KMS-11 (cell line): ENCODE measurements at regions not wholly inside any gene's neighbourhood (a gene's known extent, or its start where the extent isn't known, plus 50 kb on each side); places are given as distances from the start of the nearest gene placed in this dataset.
"Not testable (repeated sequence)": the region's sequence is repeated elsewhere in the genome, so short reads cannot be mapped to it uniquely, and the experiment has no call there.

Experiments used
- H2AFZ ChIP-seq: fragments of 200-600 bp; sonication (generic); 2 replicates; pipeline ENCODE4 v1.6.1; 2016; ENCODE audit warnings: antibody characterized with exemption, mixed run types, low read depth
- H3K27ac ChIP-seq: fragments of 200-600 bp; sonication (generic); 2 replicates; pipeline ENCODE4 v1.6.1; 2016; ENCODE audit warnings: mild to moderate bottlenecking, mixed run types
- H3K27me3 ChIP-seq: fragments of 200-600 bp; sonication (generic); 2 replicates; pipeline ENCODE4 v1.6.1; 2017; ENCODE audit warnings: mild to moderate bottlenecking, low read depth, mixed run types, moderate library complexity; ENCODE audit not compliant: insufficient read depth
- H3K36me3 ChIP-seq: fragments of 200-600 bp; sonication (generic); 2 replicates; pipeline ENCODE4 v1.6.1; 2017; ENCODE audit warnings: mild to moderate bottlenecking, mixed run types; ENCODE audit not compliant: insufficient read depth
- H3K4me1 ChIP-seq: fragments of 200-600 bp; sonication (generic); 2 replicates; pipeline ENCODE4 v1.6.1; 2016; ENCODE audit warnings: mild to moderate bottlenecking, low read depth, mixed run types; ENCODE audit not compliant: poor library complexity, severe bottlenecking
- H3K4me2 ChIP-seq: fragments of 200-600 bp; sonication (generic); 2 replicates; pipeline ENCODE4 v1.7.0; 2016; ENCODE audit warnings: mild to moderate bottlenecking, mixed run types
- H3K4me3 ChIP-seq: fragments of 200-600 bp; sonication (generic); IDR thresholded peaks from 2 replicates; pipeline ENCODE4 v1.6.1; 2017; ENCODE audit warnings: low read depth, low read length, mixed read lengths; ENCODE audit not compliant: insufficient read depth
- H3K79me2 ChIP-seq: fragments of 200-600 bp; sonication (generic); 2 replicates; pipeline ENCODE4 v1.6.1; 2016; ENCODE audit warnings: low read depth, mixed run types; ENCODE audit not compliant: insufficient read depth
- H3K9ac ChIP-seq: fragments of 200-600 bp; sonication (generic); 2 replicates; pipeline ENCODE4 v1.6.1; 2016; ENCODE audit warnings: mild to moderate bottlenecking, mixed run types
- H4K20me1 ChIP-seq: fragments of 200-600 bp; sonication (generic); 2 replicates; pipeline ENCODE4 v1.6.1; 2016; ENCODE audit warnings: mild to moderate bottlenecking, mixed run types; ENCODE audit not compliant: insufficient read depth
- CTCF ChIP-seq: fragments of 200-600 bp; sonication (generic); conservative IDR thresholded peaks from 2 replicates; pipeline ENCODE4 v1.6.1; 2017; ENCODE audit warnings: low read depth, mild to moderate bottlenecking, antibody characterized with exemption, low read length, moderate library complexity, mixed read lengths

DNA sequence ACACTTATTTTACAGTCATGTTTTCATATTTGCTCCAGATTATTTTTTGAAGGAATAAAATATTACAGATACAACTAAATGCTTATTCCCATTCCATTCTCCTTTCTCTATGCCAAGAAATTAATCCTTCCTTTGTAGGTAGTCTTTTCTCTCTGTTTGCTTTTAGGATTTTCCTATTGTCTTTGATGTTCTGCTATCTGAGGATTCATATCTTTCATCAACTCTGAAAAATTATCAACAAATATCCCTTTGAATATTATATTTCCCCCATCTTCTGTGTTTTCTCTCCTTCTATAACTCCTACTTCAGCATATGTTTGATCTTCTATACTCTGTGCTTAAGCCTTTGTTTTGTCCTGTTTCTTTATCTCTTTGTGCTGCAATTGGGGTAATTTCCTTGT lies 260.4 kb upstream of the RBMS1 start:
- Histone ChIP-seq H3K27ac (no peak overlapping the region), H2AFZ (no peak overlapping the region), H3K9ac (no peak overlapping the region), H3K4me2 (no peak overlapping the region), H4K20me1 (no peaks in the 10 kb centered on the region), H3K27me3 (no peaks in the 10 kb centered on the region), H3K4me1 (no peaks in the 10 kb centered on the region), H3K36me3 (no peaks in the 10 kb centered on the region), H3K4me3 (no peak overlapping the region), H3K79me2 (no peaks in the 10 kb centered on the region)
- no peak for TF ChIP-seq CTCF

DNA sequence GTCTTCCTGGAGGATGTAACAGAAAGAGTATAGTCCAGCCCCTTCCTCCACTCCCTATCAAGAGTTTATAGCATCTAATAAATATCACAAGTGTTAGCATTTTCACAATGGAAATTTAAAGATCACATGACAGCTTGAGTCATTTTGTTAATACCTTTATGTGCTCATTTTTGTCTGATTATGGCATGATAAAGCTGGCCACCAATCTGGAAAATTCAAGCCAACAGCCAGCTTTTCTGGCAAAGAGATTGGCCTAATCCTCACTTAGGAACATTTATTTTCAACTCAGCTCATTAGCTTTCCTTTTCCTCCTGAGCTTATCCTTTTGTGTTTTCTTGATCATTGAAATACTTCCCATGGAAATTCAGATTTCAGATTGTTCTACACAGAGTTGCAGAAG lies 262.9 kb upstream of the RBMS1 start:
- Histone ChIP-seq H3K27ac (no peak overlapping the region), H3K4me2 (no peak overlapping the region), H2AFZ (no peak overlapping the region)

DNA sequence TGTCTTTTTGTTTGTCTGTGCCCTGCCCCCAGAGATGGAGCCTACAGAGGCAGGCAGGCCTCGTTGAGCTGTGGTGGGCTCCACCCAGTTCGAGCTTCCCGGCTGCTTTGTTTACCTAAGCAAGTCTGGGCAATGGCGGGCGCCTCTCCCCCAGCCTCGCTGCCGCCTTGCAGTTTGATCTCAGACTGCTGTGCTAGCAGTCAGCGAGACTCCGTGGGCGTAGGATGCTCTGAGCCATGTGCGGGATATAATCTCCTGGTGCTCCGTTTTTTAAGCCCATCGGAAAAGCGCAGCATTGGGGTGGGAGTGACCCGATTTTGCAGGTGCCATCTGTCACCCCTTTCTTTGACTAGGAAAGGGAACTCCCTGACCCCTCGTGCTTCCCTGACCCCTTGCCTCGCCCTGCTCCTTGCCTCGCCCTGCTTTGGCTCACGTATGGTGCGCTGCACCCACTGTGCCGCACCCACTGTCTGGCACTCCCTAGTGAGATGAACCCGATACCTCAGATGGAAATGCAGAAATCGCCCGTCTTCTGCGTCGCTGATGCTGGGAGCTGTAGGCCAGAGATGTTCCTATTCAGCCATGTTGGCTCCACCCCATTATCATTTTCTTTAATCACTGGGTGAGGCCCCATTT lies 269.0 kb upstream of the RBMS1 start:
- not testable (repeated sequence) for H3K79me2 ChIP-seq, H3K27me3 ChIP-seq, H4K20me1 ChIP-seq, H3K4me3 ChIP-seq, H3K9ac ChIP-seq, H3K4me1 ChIP-seq, H3K36me3 ChIP-seq, H2AFZ ChIP-seq, H3K4me2 ChIP-seq, H3K27ac ChIP-seq

More for the DNA sequence above, 262.9 kb upstream of the RBMS1 start:
- Histone ChIP-seq H3K27me3 (no peaks in the 10 kb centered on the region), H3K9ac (no peak overlapping the region), H3K4me3 (no peak overlapping the region), H3K36me3 (no peaks in the 10 kb centered on the region), H3K4me1 (no peaks in the 10 kb centered on the region), H4K20me1 (no peaks in the 10 kb centered on the region), H3K79me2 (no peaks in the 10 kb centered on the region)
- no peak for TF ChIP-seq CTCF

DNA sequence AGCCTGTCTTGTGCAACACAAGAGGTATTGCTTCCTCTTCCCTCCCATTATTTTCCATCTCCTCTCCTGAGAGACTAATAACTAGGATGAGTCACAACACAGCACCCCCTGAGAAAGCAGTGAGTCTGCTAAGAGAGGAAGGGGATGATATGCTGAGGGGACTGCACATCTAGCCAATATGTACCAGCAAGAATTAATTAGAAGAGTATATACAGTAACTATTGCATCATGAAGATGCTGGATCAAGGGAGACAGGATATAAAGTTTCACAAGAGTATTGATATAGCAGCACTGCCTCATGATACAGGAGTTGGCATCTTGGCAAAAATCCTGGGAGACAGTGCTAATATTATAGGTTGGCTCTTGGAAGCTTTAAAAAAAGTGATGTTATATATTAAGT lies 289.9 kb upstream of the RBMS1 start:
- H4K20me1 ChIP-seq, result no peaks in the 10 kb centered on the region
- no peaks in the 10 kb centered on the region for H3K36me3 ChIP-seq
- H3K9ac ChIP-seq, result no peak overlapping the region
- no peak overlapping the region for H2AFZ ChIP-seq
- no peak for TF ChIP-seq CTCF
- H3K27me3 ChIP-seq, result no peaks in the 10 kb centered on the region
- H3K4me3 ChIP-seq, result no peak overlapping the region
- no peaks in the 10 kb centered on the region for H3K4me1 ChIP-seq
- no peaks in the 10 kb centered on the region for H3K79me2 ChIP-seq
- no peak overlapping the region for H3K27ac ChIP-seq
- no peak overlapping the region for H3K4me2 ChIP-seq

GRCh38 chr2:160784034-160784433 lies 290.4 kb upstream of the RBMS1 start:
- TF ChIP-seq CTCF, result no peak
- Histone ChIP-seq H3K4me3 (no peak overlapping the region), H3K27ac (no peak overlapping the region)

More at GRCh38 chr2:160784034-160784433, 290.4 kb upstream of the RBMS1 start:
- Histone ChIP-seq H4K20me1 (no peaks in the 10 kb centered on the region), H3K4me1 (no peaks in the 10 kb centered on the region), H3K4me2 (no peak overlapping the region), H2AFZ (no peak overlapping the region), H3K36me3 (no peaks in the 10 kb centered on the region), H3K9ac (no peak overlapping the region), H3K79me2 (no peaks in the 10 kb centered on the region), H3K27me3 (no peaks in the 10 kb centered on the region)
